ENCODE measurements at regions not wholly inside any gene's neighbourhood (a gene's known extent, or its start where the extent isn't known, plus 50 kb on each side); places are given as distances from the start of the nearest gene placed in this dataset.

- Mint-ChIP-seq H3K36me3 (ENCODE audit: insufficient read depth) (no peaks in the 10 kb centered on the region), H3K27me3 (no peaks in the 10 kb centered on the region), H3K27ac (no peak overlapping the region), H3K9me3 (ENCODE audit: low read depth) (no peaks in the 10 kb centered on the region), H3K4me1 (ENCODE audit: low read depth) (peaks cover 3% of the 10 kb centered on the region), H3K4me3 (ENCODE audit: low read depth) (no peak overlapping the region)
- TF ChIP-seq CTCF (IDR thresholded peaks at IDR 0.05; ENCODE audit: unreplicated experiment): no peak
- no peak for DNase-seq (ENCODE audit: low spot score, unreplicated experiment)
These were observed 154.1 kb downstream of the NUP210 start for GRCh38 chr3:13266005-13266404.

- Mint-ChIP-seq H3K4me3 (ENCODE audit: low read depth) (no peak overlapping the region), H3K27ac (peak overlapping the region; percentile 59), H3K36me3 (ENCODE audit: insufficient read depth) (no peaks in the 10 kb centered on the region), H3K9me3 (ENCODE audit: low read depth) (no peaks in the 10 kb centered on the region), H3K27me3 (no peaks in the 10 kb centered on the region), H3K4me1 (ENCODE audit: low read depth) (peaks cover 3% of the 10 kb centered on the region)
- DNase-seq (ENCODE audit: low spot score, unreplicated experiment): no peak
- no peak for TF ChIP-seq CTCF (IDR thresholded peaks at IDR 0.05; ENCODE audit: unreplicated experiment)
These were observed 154.6 kb downstream of the NUP210 start for GRCh38 chr3:13265507-13265906.

- no peak for TF ChIP-seq CTCF (IDR thresholded peaks at IDR 0.05; ENCODE audit: unreplicated experiment)
- peak overlapping the region; percentile 59 for H3K27ac Mint-ChIP-seq
- H3K4me3 Mint-ChIP-seq (ENCODE audit: low read depth): no peak overlapping the region
- no peak for DNase-seq (ENCODE audit: low spot score, unreplicated experiment)
- no peaks in the 10 kb centered on the region for H3K9me3 Mint-ChIP-seq (ENCODE audit: low read depth)
- H3K36me3 Mint-ChIP-seq (ENCODE audit: insufficient read depth): no peaks in the 10 kb centered on the region
- H3K4me1 Mint-ChIP-seq (ENCODE audit: low read depth): peaks cover 3% of the 10 kb centered on the region
- H3K27me3 Mint-ChIP-seq: no peaks in the 10 kb centered on the region
These were observed 155.1 kb downstream of the NUP210 start for GRCh38 chr3:13265016-13265415.

- no peak for TF ChIP-seq CTCF (IDR thresholded peaks at IDR 0.05; ENCODE audit: unreplicated experiment)
- DNase-seq (ENCODE audit: low spot score, unreplicated experiment): no peak
- H3K4me1 Mint-ChIP-seq (ENCODE audit: low read depth): peaks cover 3% of the 10 kb centered on the region
- H3K9me3 Mint-ChIP-seq (ENCODE audit: low read depth): no peaks in the 10 kb centered on the region
- H3K36me3 Mint-ChIP-seq (ENCODE audit: insufficient read depth): no peaks in the 10 kb centered on the region
- no peak overlapping the region for H3K4me3 Mint-ChIP-seq (ENCODE audit: low read depth)
- peak overlapping the region; percentile 23 for H3K27ac Mint-ChIP-seq
- H3K27me3 Mint-ChIP-seq: no peaks in the 10 kb centered on the region
These were observed 155.7 kb downstream of the NUP210 start for GRCh38 chr3:13264468-13264795.

- H3K27ac Mint-ChIP-seq: peak overlapping the region; percentile 23
These were observed 156.2 kb downstream of the NUP210 start for GRCh38 chr3:13263770-13264467.

More at GRCh38 chr3:13263770-13264467, 156.2 kb downstream of the NUP210 start:
- no peak overlapping the region for H3K4me3 Mint-ChIP-seq (ENCODE audit: low read depth)
- no peaks in the 10 kb centered on the region for H3K9me3 Mint-ChIP-seq (ENCODE audit: low read depth)
- H3K4me1 Mint-ChIP-seq (ENCODE audit: low read depth): peaks cover 3% of the 10 kb centered on the region
- no peaks in the 10 kb centered on the region for H3K27me3 Mint-ChIP-seq
- no peaks in the 10 kb centered on the region for H3K36me3 Mint-ChIP-seq (ENCODE audit: insufficient read depth)
- TF ChIP-seq CTCF (IDR thresholded peaks at IDR 0.05; ENCODE audit: unreplicated experiment): no peak
- DNase-seq (ENCODE audit: low spot score, unreplicated experiment): no peak
